Activated CD8-positive, alpha-beta T cell treated with anti-CD3 and anti-CD28 coated beads for 36 hours (primary cell): ENCODE measurements at regions not wholly inside any gene's neighbourhood (a gene's known extent, or its start where the extent isn't known, plus 50 kb on each side); places are given as distances from the start of the nearest gene placed in this dataset.
A peak's percentile ranks its signal among the peaks of the same experiment; 100 is the strongest.

Experiments
- ATAC-seq: fragments of 200-7000 bp; cut with Tn5 transposase; one replicate; pipeline ENCODE4 v1.10.0; 2021; ENCODE audit warnings: mild to moderate bottlenecking, moderate library complexity
- CTCF ChIA-PET: fragments of 350-600 bp; sonication (Branson Sonifier 250); formaldehyde crosslinking; loops from one replicate; lab custom pipeline; 2021; ENCODE audit warnings: antibody characterized with exemption; lab: Charles Lee
- POLR2A ChIA-PET: fragments of 350-600 bp; sonication (Branson Sonifier 250); formaldehyde crosslinking; loops from one replicate; lab custom pipeline; 2021; ENCODE audit warnings: antibody characterized with exemption; lab: Charles Lee
- DNase-seq: peaks from one replicate; pipeline ENCODE4 v3.0.0-alpha.2; 2020
- H3K27ac Mint-ChIP-seq: one replicate; pipeline ENCODE4 v1.8.0; 2021; ENCODE audit warnings: mild to moderate bottlenecking, mixed read lengths
- H3K27me3 Mint-ChIP-seq: one replicate; pipeline ENCODE4 v1.8.0; 2021; ENCODE audit warnings: mixed read lengths
- H3K36me3 Mint-ChIP-seq: one replicate; pipeline ENCODE4 v1.8.0; 2021; ENCODE audit warnings: low read depth, mixed read lengths
- H3K4me1 Mint-ChIP-seq: one replicate; pipeline ENCODE4 v1.8.0; 2021; ENCODE audit warnings: low read depth, mixed read lengths
- H3K4me3 Mint-ChIP-seq: one replicate; pipeline ENCODE4 v1.8.0; 2021; ENCODE audit warnings: mild to moderate bottlenecking, moderate library complexity, mixed read lengths
- H3K9me3 Mint-ChIP-seq: one replicate; pipeline ENCODE4 v1.8.0; 2021; ENCODE audit warnings: mixed read lengths
- CTCF ChIP-seq: fragments of 200-600 bp; IDR thresholded peaks from one replicate; pipeline ENCODE4 v1.8.0; 2022; ENCODE audit warnings: antibody characterized with exemption, mild to moderate bottlenecking
- intact Hi-C: fragments of 100-400 bp; cut with micrococcal nuclease; formaldehyde crosslinking; loops from one replicate; pipeline ENCODE4 v1.10.0; 2022

DNA sequence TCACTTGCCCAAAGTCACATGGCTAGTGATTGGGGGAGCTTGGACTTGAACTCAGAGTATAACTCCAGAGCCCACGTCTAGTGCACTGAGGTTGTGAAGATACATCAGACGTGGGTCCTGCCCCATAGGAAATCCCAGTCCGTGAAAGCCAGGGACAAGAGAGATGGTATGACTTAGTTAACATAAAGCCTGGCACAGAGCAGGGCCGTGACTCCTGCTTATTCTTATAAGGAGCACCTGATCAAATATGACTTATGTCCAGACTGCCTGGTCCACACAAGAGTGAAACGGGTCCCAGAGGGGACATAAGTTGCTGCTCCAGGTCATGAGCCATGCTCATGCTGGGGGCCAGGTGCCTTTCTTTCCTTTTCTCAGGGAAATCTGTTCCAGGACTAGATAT is 166.3 kb upstream of the USP24 start:
- no peak for TF ChIP-seq CTCF
- ChIA-PET POLR2A (no interaction called here), CTCF (no interaction called here)
- peaks cover 1% of the 10 kb centered on the region for H3K9me3 Mint-ChIP-seq
- no peak overlapping the region for H3K27ac Mint-ChIP-seq
- no peaks in the 10 kb centered on the region for H3K4me1 Mint-ChIP-seq
- ATAC-seq, result no peak
- no peak for DNase-seq
- intact Hi-C loops, result no loop called here
- H3K27me3 Mint-ChIP-seq, result no peaks in the 10 kb centered on the region
- H3K36me3 Mint-ChIP-seq, result no peaks in the 10 kb centered on the region
- no peak overlapping the region for H3K4me3 Mint-ChIP-seq

DNA sequence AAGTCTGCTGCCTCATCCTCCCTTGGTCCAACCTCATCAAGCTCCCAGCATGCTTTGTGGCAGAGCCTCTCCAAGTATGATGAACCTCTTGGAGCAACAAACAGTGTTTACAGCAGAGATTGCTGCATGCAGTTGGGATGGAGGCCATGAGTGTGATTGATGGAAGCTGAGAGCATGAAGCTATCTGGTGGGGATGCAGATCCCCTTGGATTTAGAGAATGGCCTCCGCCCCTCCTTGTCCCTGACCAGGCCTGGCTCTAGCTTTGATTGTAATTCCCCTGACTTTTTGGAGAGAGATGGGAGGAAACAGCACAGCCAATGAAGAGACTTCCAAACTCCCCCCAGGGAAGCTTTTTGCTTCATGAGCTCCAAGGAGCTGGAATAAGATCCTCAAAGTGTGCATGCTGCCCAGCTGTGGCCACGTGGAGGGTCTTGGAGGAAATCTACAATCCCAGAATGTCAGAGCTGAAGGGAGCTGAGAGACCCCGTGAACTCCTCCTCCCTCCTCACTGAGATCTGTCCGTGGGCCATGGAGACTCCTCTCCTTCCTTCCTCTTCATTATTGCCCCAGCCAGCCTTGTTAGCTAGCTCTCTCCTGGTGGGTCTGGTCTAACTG is 165.3 kb upstream of the USP24 start:
- Mint-ChIP-seq H3K9me3 (no peaks in the 10 kb centered on the region), H3K27me3 (no peaks in the 10 kb centered on the region), H3K36me3 (no peaks in the 10 kb centered on the region), H3K4me1 (no peaks in the 10 kb centered on the region), H3K27ac (no peak overlapping the region), H3K4me3 (no peak overlapping the region)
- POLR2A ChIA-PET, result no interaction called here
- TF ChIP-seq CTCF, result no peak
- intact Hi-C loops, result no loop called here
- CTCF ChIA-PET, result interaction anchor here (1.1 to 2.2 kb wide), 2 partner anchors 42 to 1328 kb away, joined by 4 read pairs; no protein-coding TSS in a partner anchor
- ATAC-seq (no peak), DNase-seq (no peak)

DNA sequence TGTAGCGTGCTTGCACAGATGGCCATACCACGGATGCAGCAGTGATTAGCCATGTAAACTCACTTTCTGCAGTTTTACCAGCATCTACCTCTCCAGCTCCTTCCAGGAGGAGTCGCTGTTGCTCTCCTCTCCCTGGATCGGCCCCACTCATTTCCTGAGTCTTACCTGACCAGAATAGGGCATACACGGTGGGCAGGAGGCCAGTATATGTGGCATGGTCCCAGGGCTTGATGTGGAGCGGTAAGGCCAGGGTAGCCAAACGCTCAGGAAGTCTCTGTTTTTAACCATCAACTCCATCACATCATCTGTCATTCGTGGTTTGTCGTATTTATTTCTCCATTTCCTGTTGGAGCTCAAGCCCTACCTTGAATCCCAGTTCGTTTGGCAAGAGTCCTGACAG is 163.4 kb upstream of the USP24 start:
- POLR2A ChIA-PET, result interaction anchor here (0.9 kb wide), 1 partner anchor 35 kb away, joined by 3 read pairs; no protein-coding TSS in a partner anchor
- CTCF ChIA-PET, result interaction anchor here (0.7 to 2.2 kb wide), 11 partner anchors 9 to 1206 kb away, joined by 3 to 6 read pairs (median 3); no protein-coding TSS in a partner anchor
- no peaks in the 10 kb centered on the region for H3K27me3 Mint-ChIP-seq
- TF ChIP-seq CTCF, result peak; percentile 57
- no peaks in the 10 kb centered on the region for H3K9me3 Mint-ChIP-seq
- no peak overlapping the region for H3K27ac Mint-ChIP-seq
- H3K4me3 Mint-ChIP-seq, result no peak overlapping the region
- intact Hi-C loops, result no loop called here
- DNase-seq, result peak; percentile 57
- no peaks in the 10 kb centered on the region for H3K36me3 Mint-ChIP-seq
- peak; percentile 55 for ATAC-seq
- no peaks in the 10 kb centered on the region for H3K4me1 Mint-ChIP-seq

GRCh38 chr1:55376897-55377296 is 161.7 kb upstream of the USP24 start:
- no peaks in the 10 kb centered on the region for H3K36me3 Mint-ChIP-seq
- ATAC-seq (no peak), DNase-seq (no peak)
- TF ChIP-seq CTCF, result no peak
- H3K4me1 Mint-ChIP-seq, result no peaks in the 10 kb centered on the region
- no peak overlapping the region for H3K27ac Mint-ChIP-seq
- no peak overlapping the region for H3K4me3 Mint-ChIP-seq
- POLR2A ChIA-PET, result no interaction called here
- H3K9me3 Mint-ChIP-seq, result no peaks in the 10 kb centered on the region
- CTCF ChIA-PET, result interaction anchor here (0.9 to 3.3 kb wide), 7 partner anchors 17 to 271 kb away, joined by 3 to 23 read pairs (median 5); no protein-coding TSS in a partner anchor
- intact Hi-C loops, result no loop called here
- H3K27me3 Mint-ChIP-seq, result no peaks in the 10 kb centered on the region

- POLR2A ChIA-PET, result interaction anchor here (0.8 kb wide), 1 partner anchor 9 kb away, joined by 3 read pairs; no protein-coding TSS in a partner anchor
- CTCF ChIA-PET, result interaction anchor here (0.6 to 3.3 kb wide), 45 partner anchors 9 to 1329 kb away, joined by 3 to 23 read pairs (median 4); no protein-coding TSS in a partner anchor
- Mint-ChIP-seq H3K27ac (no peak overlapping the region), H3K4me3 (no peak overlapping the region), H3K9me3 (no peaks in the 10 kb centered on the region), H3K27me3 (no peaks in the 10 kb centered on the region), H3K36me3 (no peaks in the 10 kb centered on the region), H3K4me1 (no peaks in the 10 kb centered on the region)
- peak; percentile 95 for TF ChIP-seq CTCF
- peak; percentile 46 for DNase-seq
- intact Hi-C loops, result no loop called here
- ATAC-seq, result peak; percentile 45
Observed at GRCh38 chr1:55375617-55376258, 160.6 kb upstream of the USP24 start.
